ENCODE measurements at regions not wholly inside any gene's neighbourhood (a gene's known extent, or its start where the extent isn't known, plus 50 kb on each side); places are given as distances from the start of the nearest gene placed in this dataset.

DNA sequence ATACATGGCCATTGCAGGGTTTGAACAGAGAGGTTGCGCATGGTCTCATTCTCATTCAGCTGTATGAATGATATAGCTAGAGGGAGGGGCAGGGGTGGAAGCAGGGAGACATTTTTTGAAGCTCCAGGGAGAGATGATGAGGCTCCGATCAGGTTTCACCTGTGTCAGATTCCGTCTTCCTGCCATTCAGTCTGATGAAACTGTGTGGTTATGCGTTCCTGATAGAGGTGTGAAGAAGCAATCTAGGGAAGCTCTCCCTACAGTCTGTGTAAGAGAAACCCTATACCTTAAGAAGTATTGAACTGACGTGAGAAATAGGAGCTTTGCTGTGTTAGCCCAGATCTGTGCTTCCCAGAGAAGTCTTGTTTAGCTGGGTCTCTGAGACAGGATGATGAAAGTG is 171.9 kb upstream of the NDN start:
- TF ChIP-seq JUNB (IDR thresholded peaks at IDR 0.05) = no peak
- TF ChIP-seq RFX5 (IDR thresholded peaks at IDR 0.05) = no peak
- TF ChIP-seq, protein P1, sequence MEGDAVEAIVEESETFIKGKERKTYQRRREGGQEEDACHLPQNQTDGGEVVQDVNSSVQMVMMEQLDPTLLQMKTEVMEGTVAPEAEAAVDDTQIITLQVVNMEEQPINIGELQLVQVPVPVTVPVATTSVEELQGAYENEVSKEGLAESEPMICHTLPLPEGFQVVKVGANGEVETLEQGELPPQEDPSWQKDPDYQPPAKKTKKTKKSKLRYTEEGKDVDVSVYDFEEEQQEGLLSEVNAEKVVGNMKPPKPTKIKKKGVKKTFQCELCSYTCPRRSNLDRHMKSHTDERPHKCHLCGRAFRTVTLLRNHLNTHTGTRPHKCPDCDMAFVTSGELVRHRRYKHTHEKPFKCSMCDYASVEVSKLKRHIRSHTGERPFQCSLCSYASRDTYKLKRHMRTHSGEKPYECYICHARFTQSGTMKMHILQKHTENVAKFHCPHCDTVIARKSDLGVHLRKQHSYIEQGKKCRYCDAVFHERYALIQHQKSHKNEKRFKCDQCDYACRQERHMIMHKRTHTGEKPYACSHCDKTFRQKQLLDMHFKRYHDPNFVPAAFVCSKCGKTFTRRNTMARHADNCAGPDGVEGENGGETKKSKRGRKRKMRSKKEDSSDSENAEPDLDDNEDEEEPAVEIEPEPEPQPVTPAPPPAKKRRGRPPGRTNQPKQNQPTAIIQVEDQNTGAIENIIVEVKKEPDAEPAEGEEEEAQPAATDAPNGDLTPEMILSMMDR (IDR thresholded peaks at IDR 0.05) = no peak
- no peak for TF ChIP-seq PHF8 (IDR thresholded peaks at IDR 0.05; ENCODE audit: borderline replicate concordance, low read depth)
- no peak for TF ChIP-seq CEBPB (IDR thresholded peaks at IDR 0.05)
- TF ChIP-seq CBX8 (IDR thresholded peaks at IDR 0.05) = no peak
- TF ChIP-seq, protein P2, sequence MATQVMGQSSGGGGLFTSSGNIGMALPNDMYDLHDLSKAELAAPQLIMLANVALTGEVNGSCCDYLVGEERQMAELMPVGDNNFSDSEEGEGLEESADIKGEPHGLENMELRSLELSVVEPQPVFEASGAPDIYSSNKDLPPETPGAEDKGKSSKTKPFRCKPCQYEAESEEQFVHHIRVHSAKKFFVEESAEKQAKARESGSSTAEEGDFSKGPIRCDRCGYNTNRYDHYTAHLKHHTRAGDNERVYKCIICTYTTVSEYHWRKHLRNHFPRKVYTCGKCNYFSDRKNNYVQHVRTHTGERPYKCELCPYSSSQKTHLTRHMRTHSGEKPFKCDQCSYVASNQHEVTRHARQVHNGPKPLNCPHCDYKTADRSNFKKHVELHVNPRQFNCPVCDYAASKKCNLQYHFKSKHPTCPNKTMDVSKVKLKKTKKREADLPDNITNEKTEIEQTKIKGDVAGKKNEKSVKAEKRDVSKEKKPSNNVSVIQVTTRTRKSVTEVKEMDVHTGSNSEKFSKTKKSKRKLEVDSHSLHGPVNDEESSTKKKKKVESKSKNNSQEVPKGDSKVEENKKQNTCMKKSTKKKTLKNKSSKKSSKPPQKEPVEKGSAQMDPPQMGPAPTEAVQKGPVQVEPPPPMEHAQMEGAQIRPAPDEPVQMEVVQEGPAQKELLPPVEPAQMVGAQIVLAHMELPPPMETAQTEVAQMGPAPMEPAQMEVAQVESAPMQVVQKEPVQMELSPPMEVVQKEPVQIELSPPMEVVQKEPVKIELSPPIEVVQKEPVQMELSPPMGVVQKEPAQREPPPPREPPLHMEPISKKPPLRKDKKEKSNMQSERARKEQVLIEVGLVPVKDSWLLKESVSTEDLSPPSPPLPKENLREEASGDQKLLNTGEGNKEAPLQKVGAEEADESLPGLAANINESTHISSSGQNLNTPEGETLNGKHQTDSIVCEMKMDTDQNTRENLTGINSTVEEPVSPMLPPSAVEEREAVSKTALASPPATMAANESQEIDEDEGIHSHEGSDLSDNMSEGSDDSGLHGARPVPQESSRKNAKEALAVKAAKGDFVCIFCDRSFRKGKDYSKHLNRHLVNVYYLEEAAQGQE (IDR thresholded peaks at IDR 0.05) = no peak
- no peak for TF ChIP-seq POLR2A (IDR thresholded peaks at IDR 0.05; ENCODE audit: low read length)
- no peak for TF ChIP-seq SMC3 (IDR thresholded peaks at IDR 0.05)
- no peak for TF ChIP-seq RNF2 (IDR thresholded peaks at IDR 0.05; ENCODE audit: borderline replicate concordance, low read depth)
- TF ChIP-seq, protein P3, sequence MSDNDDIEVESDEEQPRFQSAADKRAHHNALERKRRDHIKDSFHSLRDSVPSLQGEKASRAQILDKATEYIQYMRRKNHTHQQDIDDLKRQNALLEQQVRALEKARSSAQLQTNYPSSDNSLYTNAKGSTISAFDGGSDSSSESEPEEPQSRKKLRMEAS (IDR thresholded peaks at IDR 0.05) = no peak
- TF ChIP-seq, protein P4, sequence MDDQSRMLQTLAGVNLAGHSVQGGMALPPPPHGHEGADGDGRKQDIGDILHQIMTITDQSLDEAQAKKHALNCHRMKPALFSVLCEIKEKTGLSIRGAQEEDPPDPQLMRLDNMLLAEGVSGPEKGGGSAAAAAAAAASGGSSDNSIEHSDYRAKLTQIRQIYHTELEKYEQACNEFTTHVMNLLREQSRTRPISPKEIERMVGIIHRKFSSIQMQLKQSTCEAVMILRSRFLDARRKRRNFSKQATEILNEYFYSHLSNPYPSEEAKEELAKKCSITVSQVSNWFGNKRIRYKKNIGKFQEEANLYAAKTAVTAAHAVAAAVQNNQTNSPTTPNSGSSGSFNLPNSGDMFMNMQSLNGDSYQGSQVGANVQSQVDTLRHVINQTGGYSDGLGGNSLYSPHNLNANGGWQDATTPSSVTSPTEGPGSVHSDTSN (IDR thresholded peaks at IDR 0.05) = no peak
